ENCODE measurements at regions not wholly inside any gene's neighbourhood (a gene's known extent, or its start where the extent isn't known, plus 50 kb on each side); places are given as distances from the start of the nearest gene placed in this dataset.
"Not testable (repeated sequence)": the region's sequence is repeated elsewhere in the genome, so short reads cannot be mapped to it uniquely, and the experiment has no call there.

- TF ChIP-seq USF2 (IDR thresholded peaks at IDR 0.05; ENCODE audit: borderline replicate concordance, low read depth, low read length); CTCF (IDR thresholded peaks at IDR 0.05 in 2 of 3, conservative IDR thresholded peaks at IDR 0.05 in 1 of 3; ENCODE audit: control insufficient read depth in 2 of 3, extremely low read depth in 1 of 3, insufficient read depth in 1 of 3, low read depth in 3 of 3, low read length in 3 of 3); MXI1 (IDR thresholded peaks at IDR 0.05; ENCODE audit: low read depth, low read length); ZBTB11 (CRISPR knock-in tag; IDR thresholded peaks at IDR 0.05); USF1 (IDR thresholded peaks at IDR 0.05; ENCODE audit: borderline replicate concordance, extremely low read length, insufficient read depth, low read depth, low read length); JUND (IDR thresholded peaks at IDR 0.05; ENCODE audit: low read depth, low read length); MTA2 (IDR thresholded peaks at IDR 0.05; ENCODE audit: low read depth); ELK1 (IDR thresholded peaks at IDR 0.05; ENCODE audit: low read depth, low read length); RAD21 (IDR thresholded peaks at IDR 0.05; ENCODE audit: insufficient read depth, low read depth, low read length); GABPA (IDR thresholded peaks at IDR 0.05; ENCODE audit: low read depth); ZBTB33 (IDR thresholded peaks at IDR 0.05); YY1 (IDR thresholded peaks at IDR 0.05; ENCODE audit: low read depth, low read length); STAT1 (conservative IDR thresholded peaks at IDR 0.05); MAX (IDR thresholded peaks at IDR 0.05; ENCODE audit: low read depth, low read length): not testable (repeated sequence)
Observed at GRCh38 chr10:55601690-55602478, 759.2 kb downstream of the ZWINT start.
